ENCODE measurements at regions not wholly inside any gene's neighbourhood (a gene's known extent, or its start where the extent isn't known, plus 50 kb on each side); places are given as distances from the start of the nearest gene placed in this dataset.
A peak's percentile ranks its signal among the peaks of the same experiment; 100 is the strongest.

- TF ChIP-seq CTCFL (IDR thresholded peaks at IDR 0.05; ENCODE audit: borderline replicate concordance, insufficient read depth, low read depth, low read length, poor library complexity, severe bottlenecking), result no peak
- peak; percentile 35; the same call in 1 of the 2 replicates for TF ChIP-seq FOSL1 (tag; conservative IDR thresholded peaks at IDR 0.05)
- TF ChIP-seq AFF1 (IDR thresholded peaks at IDR 0.05; ENCODE audit: low read depth in 1 of 2, partially characterized antibody in 2 of 2), result no peak
- no peak for TF ChIP-seq FOXJ2 (tag; IDR thresholded peaks at IDR 0.05)
- no peak for TF ChIP-seq ZNF174 (CRISPR knock-in tag; IDR thresholded peaks at IDR 0.05)
These were observed 115.5 kb upstream of the ABCA1 start (continued) for GRCh38 chr9:105043370-105043936.

Measured in K562 (cell line).